IMR-90 (cell line): ENCODE measurements at regions not wholly inside any gene's neighbourhood (a gene's known extent, or its start where the extent isn't known, plus 50 kb on each side); places are given as distances from the start of the nearest gene placed in this dataset.

ENCODE experiments used
- BHLHE40 ChIP-seq: fragments of 150-350 bp; IDR thresholded peaks from 2 replicates; pipeline ENCODE4 v1.6.1; 2016; ENCODE audit warnings: mild to moderate bottlenecking, low read depth, low read length
- CEBPB ChIP-seq: IDR thresholded peaks from 2 replicates; pipeline ENCODE4 v1.6.1; 2012; ENCODE audit warnings: low read depth, low read length, improper control_type of control experiment
- CTCF ChIP-seq: conservative IDR thresholded peaks from 2 replicates; pipeline ENCODE4 v1.5.1; 2012; ENCODE audit warnings: mild to moderate bottlenecking, low read depth, low read length, improper control_type of control experiment
- ELK1 ChIP-seq: fragments of 150-350 bp; IDR thresholded peaks from 2 replicates; pipeline ENCODE4 v1.6.1; 2016; ENCODE audit warnings: low read depth, mild to moderate bottlenecking, low read length, moderate library complexity, borderline replicate concordance
- FOS ChIP-seq: fragments of 150-350 bp; IDR thresholded peaks from 2 replicates; pipeline ENCODE4 v1.6.1; 2016; ENCODE audit warnings: low read depth, low read length
- MAFK ChIP-seq: IDR thresholded peaks from 2 replicates; pipeline ENCODE4 v1.6.1; 2012; ENCODE audit warnings: low read depth, low read length, improper control_type of control experiment
- MXI1 ChIP-seq: IDR thresholded peaks from 2 replicates; pipeline ENCODE4 v1.6.1; 2012; ENCODE audit warnings: low read depth, mild to moderate bottlenecking, low read length, moderate library complexity, borderline replicate concordance
- NFE2L2 ChIP-seq: fragments of 150-350 bp; IDR thresholded peaks from 2 replicates; pipeline ENCODE4 v1.6.1; 2016; ENCODE audit warnings: low read depth, mild to moderate bottlenecking, low read length
- POLR2A ChIP-seq: IDR thresholded peaks from 2 replicates; pipeline ENCODE4 v1.6.1; 2012; ENCODE audit warnings: mild to moderate bottlenecking, low read depth, low read length
- RCOR1 ChIP-seq: IDR thresholded peaks from 2 replicates; pipeline ENCODE4 v1.6.1; 2012; ENCODE audit warnings: mild to moderate bottlenecking, low read length, improper control_type of control experiment; ENCODE audit not compliant: insufficient replicate concordance
- RFX5 ChIP-seq: IDR thresholded peaks from 2 replicates; pipeline ENCODE4 v1.8.0; 2012; ENCODE audit warnings: low read depth, mild to moderate bottlenecking, low read length, moderate library complexity
- SMC3 ChIP-seq: fragments of 150-350 bp; IDR thresholded peaks from 2 replicates; pipeline ENCODE4 v1.6.1; 2016; ENCODE audit warnings: low read depth, mild to moderate bottlenecking, antibody characterized with exemption, low read length, moderate library complexity
- USF2 ChIP-seq: fragments of 150-350 bp; IDR thresholded peaks from 2 replicates; pipeline ENCODE4 v1.6.1; 2017; ENCODE audit warnings: mild to moderate bottlenecking, antibody characterized with exemption, low read length, low read depth

- TF ChIP-seq CTCF = no peak
- TF ChIP-seq SMC3 = no peak
- TF ChIP-seq MAFK = no peak
- TF ChIP-seq USF2 = peak; percentile 46; the same call in 1 of the 2 replicates
- TF ChIP-seq POLR2A = no peak
- TF ChIP-seq CEBPB = no peak
- no peak for TF ChIP-seq ELK1
- no peak for TF ChIP-seq NFE2L2
- TF ChIP-seq RFX5 = no peak
- no peak for TF ChIP-seq MXI1
- no peak for TF ChIP-seq BHLHE40
- no peak for TF ChIP-seq RCOR1
- TF ChIP-seq FOS = no peak
Observed at GRCh38 chr12:5259523-5259922, 172.4 kb upstream of the NTF3 start.
